OCI-LY1 (cell line): ENCODE measurements at regions not wholly inside any gene's neighbourhood (a gene's known extent, or its start where the extent isn't known, plus 50 kb on each side); places are given as distances from the start of the nearest gene placed in this dataset.

ENCODE experiments used
- H2AFZ ChIP-seq: fragments of 200-600 bp; sonication (generic), shearing (Covaris generic); 2 replicates; pipeline ENCODE4 v1.6.0; 2014; ENCODE audit warnings: antibody characterized with exemption, mild to moderate bottlenecking, low read length
- H3F3A ChIP-seq: fragments of 200-600 bp; sonication (generic), shearing (Covaris generic); 2 replicates; pipeline ENCODE4 v1.6.0; 2014; ENCODE audit warnings: mild to moderate bottlenecking, antibody characterized with exemption, low read length, moderate library complexity; ENCODE audit not compliant: insufficient read depth
- H3K27ac ChIP-seq: fragments of 200-600 bp; sonication (generic); 2 replicates; pipeline ENCODE4 v1.5.1; 2014; ENCODE audit warnings: low read length, mixed run types, mild to moderate bottlenecking, low read depth; ENCODE audit not compliant: poor library complexity, severe bottlenecking
- H3K27me3 ChIP-seq: fragments of 200-600 bp; sonication (generic); 2 replicates; pipeline ENCODE4 v1.6.0; 2014; ENCODE audit warnings: antibody characterized with exemption, mild to moderate bottlenecking, low read length, moderate library complexity; ENCODE audit not compliant: insufficient read depth
- H3K36me3 ChIP-seq: fragments of 200-600 bp; sonication (generic); 2 replicates; pipeline ENCODE4 v1.6.1; 2014; ENCODE audit warnings: mild to moderate bottlenecking, antibody characterized with exemption, low read length, moderate library complexity, mixed read lengths; ENCODE audit not compliant: insufficient read depth
- H3K4me1 ChIP-seq: fragments of 200-600 bp; sonication (generic); 2 replicates; pipeline ENCODE4 v1.5.1; 2014; ENCODE audit warnings: mild to moderate bottlenecking, low read length, moderate library complexity; ENCODE audit not compliant: insufficient read depth, severe bottlenecking
- H3K4me2 ChIP-seq: fragments of 200-600 bp; sonication (generic), shearing (Covaris generic); 2 replicates; pipeline ENCODE4 v1.6.1; 2014; ENCODE audit warnings: low read length
- H3K4me3 ChIP-seq: fragments of 200-600 bp; sonication (generic); 2 replicates; pipeline ENCODE4 v1.5.1; 2014; ENCODE audit warnings: low read length, low read depth, mild to moderate bottlenecking, mixed read lengths; ENCODE audit not compliant: poor library complexity, severe bottlenecking
- H3K79me2 ChIP-seq: fragments of 200-600 bp; shearing (Covaris generic); 2 replicates; pipeline ENCODE4 v1.6.1; 2016; ENCODE audit warnings: mixed run types, low read length, mixed read lengths; ENCODE audit not compliant: insufficient read depth
- H3K9ac ChIP-seq: fragments of 200-600 bp; sonication (generic), shearing (Covaris generic); 2 replicates; pipeline ENCODE4 v1.6.1; 2014; ENCODE audit warnings: mild to moderate bottlenecking, low read length, mixed read lengths
- H3K9me2 ChIP-seq: fragments of 200-600 bp; sonication (generic), shearing (Covaris generic); 2 replicates; pipeline ENCODE4 v1.6.1; 2014; ENCODE audit warnings: low read depth, mild to moderate bottlenecking, low read length, mixed read lengths
- H3K9me3 ChIP-seq: fragments of 200-600 bp; shearing (Covaris generic); 2 replicates; pipeline ENCODE4 v1.6.1; 2014; ENCODE audit warnings: low read length, mixed read lengths
- H4K20me1 ChIP-seq: fragments of 200-600 bp; sonication (generic), shearing (Covaris generic); 2 replicates; pipeline ENCODE4 v1.6.0; 2016; ENCODE audit warnings: mild to moderate bottlenecking, low read length; ENCODE audit not compliant: insufficient read depth
- EZH2 ChIP-seq: fragments of 200-600 bp; sonication (generic), shearing (Covaris generic); IDR thresholded peaks from 2 replicates; pipeline ENCODE4 v1.8.0; 2017; ENCODE audit warnings: borderline replicate concordance, mixed run types, mild to moderate bottlenecking, antibody characterized with exemption, low read length, moderate library complexity, mixed read lengths
- TF ChIP-seq, protein P1 (sequence below): fragments of 200-600 bp; sonication (generic), shearing (Covaris generic); IDR thresholded peaks from 2 replicates; pipeline ENCODE4 v1.5.1; 2017; ENCODE audit warnings: mild to moderate bottlenecking, antibody characterized with exemption, low read length, moderate library complexity, mixed read lengths

DNA sequence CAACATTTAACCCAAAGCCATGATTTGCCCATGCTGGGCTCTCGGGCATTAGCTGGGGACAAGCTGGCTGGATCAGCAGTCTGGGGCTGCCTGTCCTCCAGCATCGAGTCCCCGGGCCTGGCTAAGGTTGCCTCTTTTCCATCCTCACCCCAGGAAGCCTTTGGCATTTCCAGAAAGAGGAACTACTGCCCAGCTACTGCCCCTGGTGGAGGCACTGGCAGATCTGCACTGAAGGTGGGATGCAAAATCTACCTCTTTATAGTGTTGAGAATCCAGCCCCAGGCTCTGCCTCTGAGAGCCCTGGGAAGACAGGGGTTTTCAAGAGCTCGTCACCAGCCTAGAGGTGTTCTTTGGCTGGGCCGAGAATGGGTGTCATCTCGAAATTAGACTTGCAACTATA lies 635.9 kb downstream of the MATN1 start:
- Histone ChIP-seq H3K79me2 (no peaks in the 10 kb centered on the region), H3K9ac (no peak overlapping the region), H3K9me3 (0 out of 2 replicates have a peak, but pooled peaks cover 3% of the 10 kb centered on the region), H3K36me3 (no peaks in the 10 kb centered on the region), H3K4me3 (no peak overlapping the region), H4K20me1 (no peaks in the 10 kb centered on the region), H3K4me1 (no peaks in the 10 kb centered on the region), H3K4me2 (no peak overlapping the region), H3K9me2 (no peaks in the 10 kb centered on the region), H3K27ac (no peak overlapping the region), H3K27me3 (peaks cover 4% of the 10 kb centered on the region; the same call in 1 of the 2 replicates), H2AFZ (no peak overlapping the region), H3F3A (no peaks in the 10 kb centered on the region)
- TF ChIP-seq, protein P1, sequence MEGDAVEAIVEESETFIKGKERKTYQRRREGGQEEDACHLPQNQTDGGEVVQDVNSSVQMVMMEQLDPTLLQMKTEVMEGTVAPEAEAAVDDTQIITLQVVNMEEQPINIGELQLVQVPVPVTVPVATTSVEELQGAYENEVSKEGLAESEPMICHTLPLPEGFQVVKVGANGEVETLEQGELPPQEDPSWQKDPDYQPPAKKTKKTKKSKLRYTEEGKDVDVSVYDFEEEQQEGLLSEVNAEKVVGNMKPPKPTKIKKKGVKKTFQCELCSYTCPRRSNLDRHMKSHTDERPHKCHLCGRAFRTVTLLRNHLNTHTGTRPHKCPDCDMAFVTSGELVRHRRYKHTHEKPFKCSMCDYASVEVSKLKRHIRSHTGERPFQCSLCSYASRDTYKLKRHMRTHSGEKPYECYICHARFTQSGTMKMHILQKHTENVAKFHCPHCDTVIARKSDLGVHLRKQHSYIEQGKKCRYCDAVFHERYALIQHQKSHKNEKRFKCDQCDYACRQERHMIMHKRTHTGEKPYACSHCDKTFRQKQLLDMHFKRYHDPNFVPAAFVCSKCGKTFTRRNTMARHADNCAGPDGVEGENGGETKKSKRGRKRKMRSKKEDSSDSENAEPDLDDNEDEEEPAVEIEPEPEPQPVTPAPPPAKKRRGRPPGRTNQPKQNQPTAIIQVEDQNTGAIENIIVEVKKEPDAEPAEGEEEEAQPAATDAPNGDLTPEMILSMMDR, result peak; percentile 15; the same call in 1 of the 2 replicates
- no peak for TF ChIP-seq EZH2

DNA sequence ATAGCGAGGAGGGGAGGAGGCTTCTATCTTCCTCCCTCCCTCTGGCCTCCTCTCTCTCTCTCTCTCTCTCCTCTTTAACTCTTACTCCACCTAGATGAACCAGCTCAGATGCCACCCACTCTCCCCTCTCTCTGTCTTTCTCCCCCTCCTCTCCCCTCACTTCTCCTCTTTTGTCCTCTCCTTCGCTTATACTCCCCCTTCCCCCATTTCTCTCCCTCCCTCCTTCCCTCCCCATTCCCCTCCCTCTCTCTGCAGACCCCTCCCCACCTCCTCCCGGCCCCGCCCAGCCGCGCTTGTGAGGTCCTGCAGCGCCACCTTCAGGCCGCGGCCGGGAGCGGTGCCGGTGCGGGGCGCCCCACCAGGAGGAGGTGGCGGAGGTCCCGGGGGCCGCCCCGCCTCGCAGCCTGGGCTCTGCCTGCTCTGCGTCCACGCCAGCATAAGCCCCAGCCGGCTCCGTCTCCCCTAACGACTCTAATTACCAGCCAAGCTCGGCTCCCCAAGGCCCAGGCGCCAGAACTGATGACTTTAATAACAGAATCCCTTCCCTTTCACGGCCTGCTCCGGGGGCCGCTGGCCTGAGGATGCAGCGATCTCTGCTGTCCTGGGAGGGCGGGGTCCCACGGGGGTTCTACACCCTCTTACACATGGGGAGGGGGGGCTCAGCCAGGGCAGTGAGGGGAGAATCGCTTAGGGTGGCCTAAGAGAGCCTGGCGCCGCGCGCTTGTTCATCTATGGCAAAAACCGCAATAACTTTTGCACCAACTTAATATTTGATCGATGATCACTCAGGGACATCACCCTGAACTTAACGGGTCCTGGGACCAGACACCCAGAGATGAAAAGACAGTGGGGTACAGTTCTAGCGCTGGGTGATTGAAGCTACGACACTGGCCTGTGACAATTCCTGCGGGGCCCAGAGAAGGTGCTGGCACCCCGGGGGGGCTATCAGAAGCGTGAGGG lies 637.3 kb downstream of the MATN1 start:
- Histone ChIP-seq H3K4me2 (no peak overlapping the region), H2AFZ (no peak overlapping the region), H3K79me2 (no peaks in the 10 kb centered on the region), H3K9me3 (no peaks in the 10 kb centered on the region), H3K4me3 (no peak overlapping the region), H4K20me1 (no peaks in the 10 kb centered on the region), H3K36me3 (no peaks in the 10 kb centered on the region), H3K27ac (no peak overlapping the region), H3F3A (no peaks in the 10 kb centered on the region), H3K4me1 (no peaks in the 10 kb centered on the region), H3K27me3 (0 out of 2 replicates have a peak, but pooled peaks cover 4% of the 10 kb centered on the region), H3K9ac (no peak overlapping the region), H3K9me2 (no peaks in the 10 kb centered on the region)
- TF ChIP-seq, protein P1, result peak; percentile 71
- TF ChIP-seq EZH2, result no peak

GRCh38 chr1:30084909-30085571 lies 638.3 kb downstream of the MATN1 start:
- no peak overlapping the region for H3K9ac ChIP-seq
- H3K9me2 ChIP-seq, result no peaks in the 10 kb centered on the region
- no peaks in the 10 kb centered on the region for H3F3A ChIP-seq
- no peak overlapping the region for H3K4me2 ChIP-seq
- 0 out of 2 replicates have a peak, but pooled peaks cover 4% of the 10 kb centered on the region for H3K27me3 ChIP-seq
- H3K4me1 ChIP-seq, result no peaks in the 10 kb centered on the region
- no peaks in the 10 kb centered on the region for H4K20me1 ChIP-seq
- no peaks in the 10 kb centered on the region for H3K79me2 ChIP-seq
- no peak overlapping the region for H2AFZ ChIP-seq
- H3K9me3 ChIP-seq, result no peaks in the 10 kb centered on the region
- no peak overlapping the region for H3K27ac ChIP-seq
- TF ChIP-seq EZH2, result no peak
- TF ChIP-seq, protein P1, result no peak
- H3K36me3 ChIP-seq, result no peaks in the 10 kb centered on the region
- no peak overlapping the region for H3K4me3 ChIP-seq
